ENCODE measurements at regions not wholly inside any gene's neighbourhood (a gene's known extent, or its start where the extent isn't known, plus 50 kb on each side); places are given as distances from the start of the nearest gene placed in this dataset.

GRCh38 chr5:119913425-119913824 lies 284.1 kb downstream of the FAM170A start:
- TF ChIP-seq CTCF (IDR thresholded peaks at IDR 0.05), result no peak
- no peak for TF ChIP-seq POLR2AphosphoS5 (IDR thresholded peaks at IDR 0.05)
